ENCODE measurements at regions not wholly inside any gene's neighbourhood (a gene's known extent, or its start where the extent isn't known, plus 50 kb on each side); places are given as distances from the start of the nearest gene placed in this dataset.

GRCh38 chr1:219833214-219833815 lies 95.0 kb downstream of the SLC30A10 start:
- no peak for TF ChIP-seq CTCF (conservative IDR thresholded peaks at IDR 0.05; ENCODE audit: low read depth, low read length)
- no peak for DNase-seq (ENCODE audit: low read depth)
- H3K4me3 ChIP-seq (ENCODE audit: low read depth, low read length) = no peak overlapping the region

- no peak for DNase-seq (ENCODE audit: low read depth)
- TF ChIP-seq CTCF (conservative IDR thresholded peaks at IDR 0.05; ENCODE audit: low read depth, low read length) = no peak
- no peak overlapping the region for H3K4me3 ChIP-seq (ENCODE audit: low read depth, low read length)
Observed at GRCh38 chr1:219826290-219826689, 102.1 kb downstream of the SLC30A10 start.

- no peak for DNase-seq (ENCODE audit: low read depth)
- no peak for TF ChIP-seq CTCF (conservative IDR thresholded peaks at IDR 0.05; ENCODE audit: low read depth, low read length)
- no peak overlapping the region for H3K4me3 ChIP-seq (ENCODE audit: low read depth, low read length)
Observed at GRCh38 chr1:219825355-219825754, 103.0 kb downstream of the SLC30A10 start.

GRCh38 chr1:219824338-219824737 lies 104.0 kb downstream of the SLC30A10 start:
- H3K4me3 ChIP-seq (ENCODE audit: low read depth, low read length) = no peak overlapping the region
- no peak for TF ChIP-seq CTCF (conservative IDR thresholded peaks at IDR 0.05; ENCODE audit: low read depth, low read length)
- no peak for DNase-seq (ENCODE audit: low read depth)

- DNase-seq (ENCODE audit: low read depth) = no peak
- H3K4me3 ChIP-seq (ENCODE audit: low read depth, low read length) = no peak overlapping the region
- TF ChIP-seq CTCF (conservative IDR thresholded peaks at IDR 0.05; ENCODE audit: low read depth, low read length) = no peak
Observed at GRCh38 chr1:219820551-219820950, 107.8 kb downstream of the SLC30A10 start.

GRCh38 chr1:219817914-219818313 lies 110.4 kb downstream of the SLC30A10 start:
- peak; percentile 24 for DNase-seq (ENCODE audit: low read depth)
- no peak overlapping the region for H3K4me3 ChIP-seq (ENCODE audit: low read depth, low read length)
- TF ChIP-seq CTCF (conservative IDR thresholded peaks at IDR 0.05; ENCODE audit: low read depth, low read length) = no peak

- TF ChIP-seq CTCF (conservative IDR thresholded peaks at IDR 0.05; ENCODE audit: low read depth, low read length) = no peak
- H3K4me3 ChIP-seq (ENCODE audit: low read depth, low read length) = no peak overlapping the region
- no peak for DNase-seq (ENCODE audit: low read depth)
Observed at GRCh38 chr1:219813294-219813693, 115.1 kb downstream of the SLC30A10 start.
